CD14-positive monocyte (primary cell): ENCODE measurements at regions not wholly inside any gene's neighbourhood (a gene's known extent, or its start where the extent isn't known, plus 50 kb on each side); places are given as distances from the start of the nearest gene placed in this dataset.

ENCODE experiments used
- DNase-seq, 3 donors: peaks; one replicate each; pipeline ENCODE4 v3.0.0-alpha.2; 2011 to 2022
- H2AFZ ChIP-seq: 2 replicates; pipeline ENCODE4 v1.6.0; 2012; ENCODE audit warnings: mild to moderate bottlenecking, low read depth, low read length, inconsistent platforms; ENCODE audit not compliant: insufficient read depth, poor library complexity, severe bottlenecking
- H3K27ac ChIP-seq, 2 donors: 1 replicate in 1 of 2; 2 replicates in 1 of 2; pipeline ENCODE4 v1.5.1; 2012 to 2013; ENCODE audit warnings: low read length in 2 of 2, control low read depth in 1 of 2, inconsistent platforms in 1 of 2, low read depth in 1 of 2, mild to moderate bottlenecking in 1 of 2
- H3K27me3 ChIP-seq, 2 donors: one replicate each; pipeline versions ENCODE4 v1.6.0 to v1.6.1; 2011 to 2013; ENCODE audit warnings: low read length in 2 of 2; ENCODE audit not compliant: control insufficient read depth in 2 of 2, insufficient read depth in 2 of 2
- H3K36me3 ChIP-seq, 2 donors: replicated peaks in 1 of 2; 1 replicate in 1 of 2; 2 replicates in 1 of 2; pipeline versions ENCODE4 v1.5.1 to v1.6.1; 2012 to 2013; ENCODE audit warnings: low read length in 2 of 2, control low read depth in 1 of 2, inconsistent platforms in 1 of 2, mild to moderate bottlenecking in 1 of 2; ENCODE audit not compliant: insufficient read depth in 2 of 2, control insufficient read depth in 1 of 2
- H3K4me1 ChIP-seq, 2 donors: 1 replicate in 1 of 2; 2 replicates in 1 of 2; pipeline versions ENCODE4 v1.5.1 to v1.6.1; 2012 to 2013; ENCODE audit warnings: low read length in 2 of 2, control low read depth in 1 of 2, inconsistent platforms in 1 of 2, mild to moderate bottlenecking in 1 of 2, moderate library complexity in 1 of 2; ENCODE audit not compliant: insufficient read depth in 2 of 2, control insufficient read depth in 1 of 2
- H3K4me2 ChIP-seq: replicated peaks from 2 replicates; pipeline ENCODE3; 2012; ENCODE audit warnings: low read length, moderate library complexity, mild to moderate bottlenecking; ENCODE audit not compliant: poor library complexity, severe bottlenecking; ENCODE audit errors: extremely low read depth
- H3K4me3 ChIP-seq, 3 experiments: fragments of 200-600 bp in 1 of 3; sonication (generic) in 1 of 3; replicated peaks in 1 of 3; 1 replicate in 2 of 3; 2 replicates in 1 of 3; pipeline ENCODE4 v1.5.1; 2011 to 2013; ENCODE audit warnings: low read length in 3 of 3, mild to moderate bottlenecking in 3 of 3, control low read depth in 2 of 3, low read depth in 2 of 3, inconsistent platforms in 1 of 3, moderate library complexity in 1 of 3
- H3K79me2 ChIP-seq: 2 replicates; pipeline ENCODE4 v1.6.0; 2012; ENCODE audit warnings: mild to moderate bottlenecking, control low read depth, inconsistent platforms, low read length, moderate library complexity; ENCODE audit not compliant: insufficient read depth
- H3K9ac ChIP-seq: 2 replicates; pipeline ENCODE4 v1.6.0; 2017; ENCODE audit warnings: low read length, mild to moderate bottlenecking; ENCODE audit not compliant: insufficient read depth, poor library complexity, severe bottlenecking
- H3K9me3 ChIP-seq, 2 donors: replicated peaks in 1 of 2; 1 replicate in 1 of 2; 2 replicates in 1 of 2; pipeline versions ENCODE4 v1.5.1 to v1.6.1; 2012 to 2013; ENCODE audit warnings: low read length in 2 of 2, control low read depth in 1 of 2; ENCODE audit not compliant: control insufficient read depth in 1 of 2, insufficient read depth in 1 of 2
- H4K20me1 ChIP-seq: 2 replicates; pipeline ENCODE4 v1.6.0; 2012; ENCODE audit warnings: mild to moderate bottlenecking, low read length, control low read depth, moderate library complexity; ENCODE audit not compliant: insufficient read depth
- H3K27ac Mint-ChIP-seq, 7 donors: one replicate each; pipeline ENCODE4 v1.8.0; 2020; ENCODE audit warnings: mild to moderate bottlenecking in 7 of 7, mixed read lengths in 7 of 7, moderate library complexity in 6 of 7, inconsistent platforms in 2 of 7
- H3K27me3 Mint-ChIP-seq, 3 donors: one replicate each; pipeline ENCODE4 v1.8.0; 2021 to 2022; ENCODE audit warnings: low read depth in 3 of 3, mild to moderate bottlenecking in 3 of 3, mixed read lengths in 3 of 3, moderate library complexity in 3 of 3, inconsistent platforms in 1 of 3
- H3K36me3 Mint-ChIP-seq, 2 donors: one replicate each; pipeline ENCODE4 v1.8.0; 2020; ENCODE audit warnings: mixed read lengths in 2 of 2, inconsistent platforms in 1 of 2, mild to moderate bottlenecking in 1 of 2
- H3K4me1 Mint-ChIP-seq: one replicate; pipeline ENCODE4 v1.8.0; 2020; ENCODE audit warnings: mild to moderate bottlenecking, mixed read lengths
- H3K4me3 Mint-ChIP-seq, 2 donors: one replicate each; pipeline ENCODE4 v1.8.0; 2020; ENCODE audit warnings: mild to moderate bottlenecking in 2 of 2, mixed read lengths in 2 of 2, moderate library complexity in 1 of 2
- H3K9me3 Mint-ChIP-seq, 7 donors: one replicate each; pipeline ENCODE4 v1.8.0; 2020 to 2022; ENCODE audit warnings: mixed read lengths in 7 of 7, mild to moderate bottlenecking in 6 of 7, moderate library complexity in 6 of 7, inconsistent platforms in 2 of 7
- WGBS: methylation state at CpG from one replicate; pipeline ENCODE4 v1.1.5; 2013; ENCODE audit warnings: missing lambda C conversion rate; ENCODE audit not compliant: insufficient coverage; 5-methylcytosine and 5-hydroxymethylcytosine counted together
- intact Hi-C, 2 donors: fragments of 100-400 bp; cut with micrococcal nuclease; formaldehyde crosslinking; loops; one replicate each; pipeline versions ENCODE4 v1.15.0 to v1.15.1; 2023
- TF ChIP-seq, protein P1 (sequence below): fragments of 200-600 bp; IDR thresholded peaks from one replicate; pipeline ENCODE4 v1.8.0; 2022; ENCODE audit warnings: antibody characterized with exemption, mild to moderate bottlenecking

GRCh38 chr10:124300224-124300623 lies 118.5 kb downstream of the OAT start:
- 95% methylated on average over 3 of the region's 6 CpGs for WGBS
- H2AFZ ChIP-seq, result no peak overlapping the region
- Mint-ChIP-seq H3K27me3 (peaks cover 0 to 2% (median 0%) of the 10 kb centered on the region in 3 donors), H3K4me3 (no peak overlapping the region), H3K9me3 (peaks cover 20 to 35% (median 24%) of the 10 kb centered on the region in 7 donors), H3K4me1 (peaks cover 5% of the 10 kb centered on the region), H3K36me3 (peaks cover 8 to 14% of the 10 kb centered on the region in 2 donors), H3K27ac (peak overlapping the region in 2 of 7 donors; percentile 13 to 50)
- peaks cover 2 to 5% of the 10 kb centered on the region in 2 donors for H3K4me1 ChIP-seq
- H3K27me3 ChIP-seq, result no peaks in the 10 kb centered on the region
- DNase-seq, result no peak
- no peak overlapping the region for H3K27ac ChIP-seq
- no peaks in the 10 kb centered on the region for H3K36me3 ChIP-seq
- intact Hi-C loops, result loop anchor here in 1 of 2 donors (10.0 kb wide), 1 partner anchor 155 kb away; no protein-coding TSS in a partner anchor
- H3K9me3 ChIP-seq, result peaks cover 20 to 29% of the 10 kb centered on the region in 2 donors
- no peaks in the 10 kb centered on the region for H3K79me2 ChIP-seq
- TF ChIP-seq, protein P1, sequence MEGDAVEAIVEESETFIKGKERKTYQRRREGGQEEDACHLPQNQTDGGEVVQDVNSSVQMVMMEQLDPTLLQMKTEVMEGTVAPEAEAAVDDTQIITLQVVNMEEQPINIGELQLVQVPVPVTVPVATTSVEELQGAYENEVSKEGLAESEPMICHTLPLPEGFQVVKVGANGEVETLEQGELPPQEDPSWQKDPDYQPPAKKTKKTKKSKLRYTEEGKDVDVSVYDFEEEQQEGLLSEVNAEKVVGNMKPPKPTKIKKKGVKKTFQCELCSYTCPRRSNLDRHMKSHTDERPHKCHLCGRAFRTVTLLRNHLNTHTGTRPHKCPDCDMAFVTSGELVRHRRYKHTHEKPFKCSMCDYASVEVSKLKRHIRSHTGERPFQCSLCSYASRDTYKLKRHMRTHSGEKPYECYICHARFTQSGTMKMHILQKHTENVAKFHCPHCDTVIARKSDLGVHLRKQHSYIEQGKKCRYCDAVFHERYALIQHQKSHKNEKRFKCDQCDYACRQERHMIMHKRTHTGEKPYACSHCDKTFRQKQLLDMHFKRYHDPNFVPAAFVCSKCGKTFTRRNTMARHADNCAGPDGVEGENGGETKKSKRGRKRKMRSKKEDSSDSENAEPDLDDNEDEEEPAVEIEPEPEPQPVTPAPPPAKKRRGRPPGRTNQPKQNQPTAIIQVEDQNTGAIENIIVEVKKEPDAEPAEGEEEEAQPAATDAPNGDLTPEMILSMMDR, result no peak
- no peak overlapping the region for H3K4me2 ChIP-seq
- no peak overlapping the region for H3K4me3 ChIP-seq
- no peaks in the 10 kb centered on the region for H4K20me1 ChIP-seq
- H3K9ac ChIP-seq, result no peak overlapping the region

DNA sequence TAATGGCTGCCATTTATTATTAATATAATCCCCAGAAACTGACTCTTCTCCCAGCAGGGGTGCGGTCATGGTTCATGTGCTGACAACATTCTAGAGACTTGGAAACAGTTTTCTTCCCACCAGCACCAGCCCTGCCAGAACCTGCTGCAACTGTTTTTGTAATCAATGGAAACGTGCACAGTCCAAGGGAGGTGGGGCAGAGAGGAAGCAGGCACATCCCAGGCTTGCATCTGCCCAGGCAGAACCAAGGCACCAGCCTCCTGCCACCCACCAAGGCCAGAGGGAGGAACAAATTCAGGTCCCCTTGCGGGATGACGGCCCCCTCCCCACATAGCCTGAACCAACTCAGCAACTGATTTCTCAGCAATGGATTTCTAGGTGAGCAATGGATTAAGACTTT lies 119.0 kb downstream of the OAT start:
- H3K9me3 ChIP-seq, result peaks cover 20 to 29% of the 10 kb centered on the region in 2 donors
- no peak overlapping the region for H2AFZ ChIP-seq
- Mint-ChIP-seq H3K4me1 (peaks cover 6% of the 10 kb centered on the region), H3K9me3 (peaks cover 20 to 35% (median 24%) of the 10 kb centered on the region in 7 donors), H3K27ac (no peak overlapping the region), H3K36me3 (peaks cover 8 to 14% of the 10 kb centered on the region in 2 donors), H3K27me3 (peaks cover 0 to 2% (median 0%) of the 10 kb centered on the region in 3 donors), H3K4me3 (no peak overlapping the region)
- H3K9ac ChIP-seq, result no peak overlapping the region
- H3K27ac ChIP-seq, result no peak overlapping the region
- H3K4me1 ChIP-seq, result peaks cover 0 to under 1% of the 10 kb centered on the region in 2 donors
- no peaks in the 10 kb centered on the region for H4K20me1 ChIP-seq
- no peak for DNase-seq
- TF ChIP-seq, protein P1, result no peak
- WGBS, result no CpG with 5 or more reads among the region's 4 CpGs
- no peak overlapping the region for H3K4me2 ChIP-seq
- intact Hi-C loops, result loop anchor here in 1 of 2 donors (10.0 kb wide), 2 partner anchors 85 to 155 kb away; no protein-coding TSS in a partner anchor
- H3K27me3 ChIP-seq, result no peaks in the 10 kb centered on the region
- H3K79me2 ChIP-seq, result no peaks in the 10 kb centered on the region
- no peaks in the 10 kb centered on the region for H3K36me3 ChIP-seq
- no peak overlapping the region for H3K4me3 ChIP-seq
